Activated CD8-positive, alpha-beta memory T cell treated with anti-CD3 and anti-CD28 coated beads for 1 hour (primary cell): ENCODE measurements at regions not wholly inside any gene's neighbourhood (a gene's known extent, or its start where the extent isn't known, plus 50 kb on each side); places are given as distances from the start of the nearest gene placed in this dataset.

Experiments
- DNase-seq, 2 donors: peaks; one replicate each; pipeline ENCODE4 v3.0.0-alpha.2; 2020; ENCODE audit warnings: low read depth in 1 of 2; ENCODE audit errors: extremely low read depth in 1 of 2

GRCh38 chr1:4977701-4978100, 323.3 kb downstream of the AJAP1 start:
- no peak for DNase-seq

GRCh38 chr1:4976859-4977440, 322.5 kb downstream of the AJAP1 start:
- DNase-seq, result no peak

- no peak for DNase-seq
Observed at GRCh38 chr1:4975856-4976255, 321.4 kb downstream of the AJAP1 start.

GRCh38 chr1:4974981-4975685, 320.7 kb downstream of the AJAP1 start:
- no peak for DNase-seq

GRCh38 chr1:4973341-4973740, 318.9 kb downstream of the AJAP1 start:
- DNase-seq, result no peak

GRCh38 chr1:4972761-4973320, 318.4 kb downstream of the AJAP1 start:
- no peak for DNase-seq

GRCh38 chr1:4971666-4972065, 317.3 kb downstream of the AJAP1 start:
- DNase-seq, result no peak

- DNase-seq, result no peak
Observed at GRCh38 chr1:4970532-4970931, 316.1 kb downstream of the AJAP1 start.

GRCh38 chr1:4969556-4970129, 315.2 kb downstream of the AJAP1 start:
- no peak for DNase-seq

GRCh38 chr1:4965346-4966075, 311.1 kb downstream of the AJAP1 start:
- DNase-seq, result no peak

GRCh38 chr1:4964634-4965345, 310.4 kb downstream of the AJAP1 start:
- no peak for DNase-seq

GRCh38 chr1:4963251-4963650, 308.8 kb downstream of the AJAP1 start:
- no peak for DNase-seq

- no peak for DNase-seq
Observed at GRCh38 chr1:4962836-4963235, 308.4 kb downstream of the AJAP1 start.

- no peak for DNase-seq
Observed at GRCh38 chr1:4961935-4962645, 307.7 kb downstream of the AJAP1 start.

GRCh38 chr1:4960782-4961475, 306.5 kb downstream of the AJAP1 start:
- DNase-seq, result no peak

- DNase-seq, result no peak
Observed at GRCh38 chr1:4960336-4960735, 305.9 kb downstream of the AJAP1 start.

GRCh38 chr1:4959216-4959615, 304.8 kb downstream of the AJAP1 start:
- no peak for DNase-seq

GRCh38 chr1:4957027-4957426, 302.6 kb downstream of the AJAP1 start:
- no peak for DNase-seq

- DNase-seq, result no peak
Observed at GRCh38 chr1:4954392-4954791, 300.0 kb downstream of the AJAP1 start.

GRCh38 chr1:4951601-4952000, 297.2 kb downstream of the AJAP1 start:
- DNase-seq, result no peak
